HG03439 (cell line): ENCODE measurements at regions not wholly inside any gene's neighbourhood (a gene's known extent, or its start where the extent isn't known, plus 50 kb on each side); places are given as distances from the start of the nearest gene placed in this dataset.

ENCODE experiments used
- ATAC-seq: cut with Tn5 transposase; IDR thresholded peaks from one replicate; pipeline ENCODE4 v1.9.1; 2021; ENCODE audit warnings: mild to moderate bottlenecking, moderate library complexity; ENCODE audit not compliant: unreplicated experiment

DNA sequence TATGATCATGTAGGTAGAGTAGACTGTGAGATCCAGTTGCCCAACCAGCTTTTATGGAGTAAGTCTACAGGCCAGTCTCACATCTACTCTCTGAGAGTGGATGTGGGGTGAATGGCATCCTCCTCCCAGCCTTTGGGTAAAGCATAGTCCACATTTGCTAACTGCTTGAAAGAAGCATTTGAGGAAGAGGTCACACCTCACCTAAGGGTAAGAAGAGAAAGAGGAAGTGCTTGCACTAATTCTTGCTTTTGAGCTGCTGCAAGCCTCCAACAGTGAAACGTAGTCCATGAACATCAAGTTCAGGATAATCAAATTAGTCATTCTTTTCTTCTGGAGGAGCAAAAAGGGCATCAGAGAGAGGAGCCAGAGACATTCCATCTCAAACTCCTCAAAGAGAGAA lies 93.9 kb upstream of the AGR3 start:
- peak; percentile 56 for ATAC-seq

DNA sequence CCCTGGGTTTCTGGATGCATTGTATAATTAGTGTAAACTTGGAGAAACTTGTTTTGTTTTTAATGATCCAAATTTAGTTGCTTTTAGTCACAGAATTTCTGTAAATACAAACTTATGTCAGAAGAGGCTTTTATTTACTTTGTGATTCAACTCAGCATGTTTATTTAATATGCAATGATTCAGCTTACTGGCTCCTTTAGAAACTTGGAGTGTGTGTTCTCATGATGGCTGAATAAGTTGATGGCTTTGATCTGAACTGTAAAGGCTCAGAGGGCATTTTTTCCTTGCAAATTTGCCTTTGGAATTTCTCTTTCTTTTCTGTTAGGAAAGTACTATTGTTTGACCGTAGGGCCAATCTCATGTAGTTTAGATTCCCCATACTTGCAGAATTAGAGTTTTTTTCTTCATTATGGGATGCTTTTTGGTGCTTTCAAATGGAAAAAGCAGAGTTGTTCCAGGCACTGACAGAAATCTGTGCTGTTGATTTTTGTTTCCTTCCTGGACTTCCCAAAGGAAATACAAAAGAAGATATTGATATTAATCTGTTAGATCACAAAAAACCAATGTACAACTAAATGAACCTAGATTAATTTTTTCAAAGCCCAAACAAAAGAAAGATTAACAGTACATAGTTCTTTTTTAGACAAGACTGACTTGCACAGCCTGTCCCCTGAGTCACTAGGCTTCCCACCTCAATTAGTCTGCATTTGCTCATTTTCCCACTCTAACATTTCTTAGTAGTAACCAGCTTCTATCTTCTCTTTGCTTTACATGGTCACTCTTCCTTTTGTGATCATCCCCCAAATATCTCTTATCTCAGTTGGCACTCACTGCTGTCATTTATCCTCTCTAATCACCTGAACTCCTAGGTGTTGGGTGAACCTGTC lies 96.8 kb upstream of the AGR3 start:
- ATAC-seq, result no peak

GRCh38 chr7:16980539-16980938 lies 98.8 kb upstream of the AGR3 start:
- no peak for ATAC-seq

DNA sequence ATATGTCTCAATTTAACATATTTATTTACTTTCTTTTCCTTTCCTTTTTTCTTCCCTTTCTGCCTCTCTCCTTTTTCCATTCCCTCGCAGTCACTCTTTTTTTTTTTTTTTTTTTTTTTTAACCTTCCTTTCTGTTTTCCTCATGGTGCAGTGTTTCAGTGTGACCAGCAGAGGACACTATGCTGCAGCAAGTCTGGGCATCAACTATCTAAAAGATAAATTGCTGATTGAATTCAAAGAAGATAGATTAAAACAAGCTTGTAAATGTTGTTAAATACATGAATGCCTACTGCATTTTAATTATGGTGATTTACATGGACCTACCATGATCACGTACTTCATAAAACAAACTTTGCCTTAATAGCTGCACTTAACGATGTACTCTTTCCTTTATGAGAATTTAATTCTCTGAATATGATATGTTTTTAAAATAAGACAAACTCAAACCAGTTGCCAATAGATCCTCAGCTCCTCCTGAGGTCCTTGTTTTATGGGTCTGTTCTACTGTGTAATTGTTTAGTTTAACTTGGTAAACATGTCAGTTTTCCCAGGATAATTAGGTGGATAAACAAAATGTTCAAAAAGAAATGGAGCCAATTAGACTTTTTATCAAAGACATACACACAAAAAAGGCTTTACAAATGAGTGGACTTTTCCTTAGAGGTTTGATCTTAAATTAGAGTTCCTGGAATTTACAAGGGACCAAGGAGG lies 101.0 kb upstream of the AGR3 start:
- no peak for ATAC-seq

DNA sequence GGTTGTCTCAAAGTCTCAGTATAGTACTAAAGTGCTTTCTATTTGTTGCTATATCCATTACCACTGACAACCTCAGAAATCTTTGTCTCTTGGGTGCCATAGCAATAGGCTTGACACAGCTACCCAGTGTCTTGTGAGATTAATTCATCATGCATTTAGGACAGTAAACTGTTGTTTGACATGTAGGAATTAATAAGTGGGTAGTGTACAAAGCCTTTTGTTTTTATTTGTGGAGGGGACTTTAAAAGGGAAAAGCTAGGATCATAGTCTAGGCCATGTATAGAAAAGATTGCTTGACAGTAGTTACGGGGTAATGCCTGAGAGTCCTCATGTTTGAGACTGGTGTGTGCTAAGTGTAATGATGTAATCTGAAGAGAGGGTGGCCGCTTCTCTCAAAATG lies 102.6 kb upstream of the AGR3 start:
- no peak for ATAC-seq

DNA sequence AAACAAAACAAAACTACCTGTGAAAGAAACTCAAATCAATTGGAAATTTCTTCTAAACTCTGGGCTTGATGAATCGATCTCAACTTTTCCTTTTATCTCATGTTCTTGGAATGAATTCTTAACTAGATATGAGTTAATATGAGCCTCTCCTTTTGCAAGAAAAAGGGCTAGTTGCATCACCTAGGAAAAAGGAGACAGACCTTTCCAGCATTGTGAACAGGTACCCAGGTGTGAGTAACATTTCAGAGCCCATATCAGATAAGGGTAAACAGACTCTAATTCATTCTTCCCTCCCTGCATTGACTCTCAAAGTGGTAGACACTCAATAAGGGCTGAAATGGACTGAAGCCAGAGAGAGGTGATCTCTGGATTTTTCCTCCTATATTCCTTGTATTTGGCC lies 103.8 kb upstream of the AGR3 start:
- no peak for ATAC-seq

- ATAC-seq, result no peak
These were observed 105.0 kb upstream of the AGR3 start for GRCh38 chr7:16986755-16987154.

DNA sequence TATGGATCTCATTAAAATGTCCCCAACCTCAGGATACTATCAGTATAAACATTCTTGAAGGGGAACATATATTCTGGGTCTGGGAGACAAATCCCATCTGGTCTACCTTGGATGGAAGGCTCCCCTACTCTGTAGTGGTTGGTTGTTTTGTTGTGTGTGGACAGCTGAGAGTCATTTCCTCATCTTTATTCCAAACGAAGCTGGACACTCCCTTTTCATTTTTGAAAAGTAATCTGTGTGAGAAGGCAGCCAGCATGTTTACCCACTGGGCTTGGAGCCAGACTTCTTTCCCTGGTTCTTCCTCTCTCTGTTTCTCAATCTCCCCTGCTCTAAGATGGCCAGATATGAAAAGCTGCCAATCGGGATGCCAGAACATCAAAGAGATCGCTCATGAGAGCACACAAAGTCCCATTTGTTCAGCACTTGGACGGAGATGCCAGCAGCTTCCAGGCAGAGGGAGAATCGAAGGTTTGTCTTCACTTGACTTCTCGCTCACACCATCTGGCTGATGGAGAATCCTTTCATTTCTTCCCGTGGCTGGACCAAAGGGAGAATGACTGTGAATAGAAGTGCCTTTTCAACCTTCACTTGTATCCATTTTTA lies 108.1 kb upstream of the AGR3 start:
- ATAC-seq, result no peak

GRCh38 chr7:16991551-16991950 lies 109.8 kb upstream of the AGR3 start:
- ATAC-seq, result no peak

GRCh38 chr7:16993543-16993942 lies 111.8 kb upstream of the AGR3 start:
- ATAC-seq, result no peak

- ATAC-seq, result no peak
These were observed 116.8 kb upstream of the AGR3 start for GRCh38 chr7:16998481-16999051.

DNA sequence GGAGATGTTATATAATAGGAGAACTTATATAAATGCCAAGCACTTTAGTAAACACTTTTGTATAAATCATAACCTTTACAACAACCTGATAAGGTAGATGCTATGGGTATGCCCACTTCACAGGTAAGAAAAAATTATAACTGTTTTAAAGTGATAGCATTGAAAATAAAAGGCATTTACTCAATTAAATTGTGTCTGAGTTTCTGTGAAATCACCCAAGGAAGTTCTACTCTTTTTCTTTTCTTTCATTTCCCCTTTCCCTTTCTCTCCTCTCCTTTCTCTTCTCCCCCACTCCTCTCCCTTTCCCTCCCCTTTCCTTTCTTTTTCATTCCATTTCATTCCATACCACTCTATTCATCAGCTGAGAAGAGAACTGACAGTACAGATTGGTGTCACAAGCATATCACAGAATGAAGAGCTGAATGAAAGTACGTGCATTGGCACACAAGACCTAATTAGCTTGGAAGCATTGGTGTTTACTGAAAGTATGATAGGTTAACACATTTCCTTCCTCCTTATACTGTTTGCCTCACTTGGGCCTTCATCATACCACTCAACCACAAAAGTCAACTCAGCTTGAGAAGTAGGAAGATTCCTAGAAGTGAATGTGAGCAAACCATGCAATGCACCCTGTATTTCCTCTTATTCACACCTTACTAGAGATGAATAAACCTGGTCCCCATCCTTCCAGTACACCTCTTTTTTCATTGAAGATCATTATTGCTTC lies 117.9 kb upstream of the AGR3 start:
- ATAC-seq, result no peak

- ATAC-seq, result no peak
These were observed 123.5 kb upstream of the AGR3 start for GRCh38 chr7:17005271-17005670.

DNA sequence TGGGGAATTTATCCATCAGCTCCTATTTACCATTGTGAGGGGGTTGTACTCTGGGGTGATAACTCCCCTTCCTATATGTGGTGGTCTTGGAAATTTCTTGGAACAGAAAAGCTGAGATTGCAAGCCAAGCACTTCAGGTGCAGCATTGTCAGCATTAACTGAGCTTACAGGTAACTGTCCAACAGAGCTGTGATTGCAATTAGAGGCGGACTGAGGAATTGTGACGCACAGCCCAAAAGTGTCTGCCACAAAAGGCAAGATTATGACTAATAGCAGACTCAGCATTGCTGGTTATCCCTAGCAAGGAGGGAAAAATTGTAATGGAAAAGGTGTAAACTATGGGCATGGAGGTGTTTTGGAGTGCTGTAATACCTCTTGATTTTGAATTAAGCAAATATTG lies 126.1 kb upstream of the AGR3 start:
- no peak for ATAC-seq

GRCh38 chr7:17009007-17009719 lies 127.4 kb upstream of the AGR3 start:
- ATAC-seq, result no peak

GRCh38 chr7:17009933-17010332 lies 128.2 kb upstream of the AGR3 start:
- ATAC-seq, result no peak

GRCh38 chr7:17010637-17011300 lies 129.0 kb upstream of the AGR3 start:
- no peak for ATAC-seq

GRCh38 chr7:17013204-17013603 lies 131.4 kb upstream of the AGR3 start:
- ATAC-seq, result no peak

DNA sequence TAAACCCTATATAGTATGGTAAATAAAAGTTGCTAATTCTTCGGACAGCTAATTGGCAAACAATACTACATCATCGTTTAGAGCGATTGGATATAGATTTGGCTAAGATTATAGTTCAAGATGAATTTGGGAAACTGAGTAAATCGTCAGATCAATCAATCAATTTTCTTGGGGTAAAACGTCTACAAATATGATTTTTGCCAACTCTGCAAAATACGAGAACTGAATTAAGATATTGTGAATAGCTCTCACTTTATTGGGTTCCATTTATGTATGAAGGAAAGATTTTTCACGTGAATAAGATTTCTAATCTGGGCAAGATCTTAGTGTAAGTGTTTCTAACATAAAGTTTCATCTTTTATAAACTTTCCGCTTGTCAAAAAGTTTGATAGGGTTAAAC lies 132.9 kb upstream of the AGR3 start:
- no peak for ATAC-seq

GRCh38 chr7:17015598-17016031 lies 133.8 kb upstream of the AGR3 start:
- ATAC-seq, result no peak
